Suppressor macrophage treated with lipopolysaccharide for 4 hours (primary cell): ENCODE measurements at regions not wholly inside any gene's neighbourhood (a gene's known extent, or its start where the extent isn't known, plus 50 kb on each side); places are given as distances from the start of the nearest gene placed in this dataset.

Experiments used
- DNase-seq: peaks from one replicate; pipeline ENCODE4 v3.0.0-alpha.2; 2020

DNA sequence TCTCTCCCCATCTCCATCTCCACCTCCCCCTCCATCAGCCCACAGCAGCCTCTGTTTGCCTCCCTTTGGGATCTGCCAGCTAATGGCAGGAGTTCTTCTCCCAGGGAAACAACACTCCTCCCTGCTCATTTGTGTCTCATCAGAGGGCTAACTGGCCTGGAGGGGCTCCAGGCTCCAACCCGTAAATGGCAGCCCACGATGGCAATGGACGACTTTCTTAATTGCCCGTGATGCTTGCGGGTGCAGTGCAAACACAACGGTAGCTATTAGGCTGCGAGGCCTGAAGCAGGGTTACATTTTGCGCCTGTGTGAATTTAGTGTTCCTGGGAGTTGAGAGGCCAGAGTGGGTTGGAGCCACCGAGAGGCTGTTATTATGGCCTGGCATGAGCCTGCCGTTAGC is 285.1 kb downstream of the TNS1 start:
- DNase-seq = no peak

DNA sequence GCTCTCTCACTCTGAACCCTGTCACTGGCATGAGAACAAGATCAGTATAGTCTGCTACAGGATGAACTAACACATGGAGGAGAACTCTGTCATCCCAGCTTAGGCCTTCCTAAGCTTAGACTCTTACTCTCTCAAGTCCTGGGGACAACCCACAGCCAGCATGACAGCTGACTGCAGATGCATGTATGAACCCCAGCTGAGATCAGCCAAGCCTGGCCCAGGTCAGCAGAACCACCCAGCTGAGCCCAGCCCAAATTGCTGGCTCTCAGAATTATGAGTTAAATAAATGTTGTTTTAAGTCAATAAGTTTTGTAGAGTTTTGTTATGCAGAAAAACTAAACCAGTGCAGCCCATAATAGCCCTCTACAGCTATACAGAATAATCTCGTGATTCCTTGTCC is 287.3 kb downstream of the TNS1 start:
- no peak for DNase-seq

- DNase-seq = peak; percentile 79
These were observed 288.5 kb downstream of the TNS1 start for GRCh38 chr2:217714287-217714751.

DNA sequence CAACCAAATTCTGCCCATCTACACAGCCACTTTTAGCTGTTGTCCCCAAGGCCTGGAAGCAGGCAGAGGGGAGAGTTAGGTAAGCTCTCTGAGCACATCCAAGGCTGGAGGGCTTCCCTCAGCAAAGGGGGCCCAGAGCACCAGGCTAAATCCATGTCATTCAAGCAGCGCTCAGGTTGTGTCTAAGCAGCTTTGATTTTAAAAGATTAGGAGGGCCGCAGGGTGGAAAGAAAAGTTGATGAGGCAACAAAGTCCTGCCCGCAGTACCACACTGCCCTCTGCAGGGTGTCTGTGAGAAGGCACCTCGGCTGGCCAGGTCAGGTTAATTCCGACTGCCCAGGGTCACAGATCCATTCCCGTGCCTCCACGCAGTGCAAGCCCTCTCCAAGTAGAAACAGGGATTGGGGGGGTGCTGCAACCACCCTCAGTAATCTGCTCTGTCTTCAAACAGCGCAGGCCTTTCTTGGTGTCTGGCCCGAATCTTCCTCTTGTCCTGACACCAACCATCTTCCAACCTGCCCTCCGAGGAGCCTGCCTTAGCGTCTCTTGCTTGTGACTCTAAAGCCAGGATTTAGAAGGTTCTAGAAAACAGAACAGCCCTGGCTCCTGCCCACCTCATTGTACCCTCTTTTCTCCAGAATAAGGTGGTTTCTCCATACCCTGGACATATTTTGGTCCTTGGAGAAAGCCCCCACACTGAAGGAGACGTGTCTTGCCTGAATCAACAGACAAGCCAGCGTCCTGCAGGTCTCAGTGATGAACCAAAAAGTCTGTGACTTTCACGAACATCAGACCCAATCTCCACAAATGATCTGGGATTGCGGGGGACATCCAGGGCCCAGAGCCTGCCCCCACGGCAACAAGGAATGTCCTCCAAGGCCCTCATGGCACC is 289.2 kb downstream of the TNS1 start:
- DNase-seq = peak; percentile 84

DNA sequence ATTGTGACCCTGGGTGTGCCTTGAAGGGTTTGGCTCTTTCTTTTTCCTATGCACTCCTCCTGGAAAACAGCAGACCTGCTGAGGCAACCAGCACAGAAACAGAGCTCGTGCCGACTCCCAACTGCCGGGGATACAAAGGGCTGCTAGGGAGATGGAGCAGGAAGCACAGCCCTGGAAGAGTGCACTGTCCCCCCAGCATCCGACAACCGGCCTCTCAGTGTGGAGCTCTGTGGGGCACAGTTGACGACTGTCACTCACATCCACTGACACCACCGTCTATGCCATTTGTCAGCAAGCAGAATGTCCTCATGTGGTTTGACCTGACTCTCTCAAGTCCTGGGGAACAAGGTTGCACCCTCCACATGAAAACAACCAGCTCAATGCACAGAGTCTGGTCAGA is 290.4 kb downstream of the TNS1 start:
- DNase-seq = no peak

GRCh38 chr2:217711188-217711587 is 291.6 kb downstream of the TNS1 start:
- no peak for DNase-seq

GRCh38 chr2:217710211-217710765 is 292.5 kb downstream of the TNS1 start:
- DNase-seq = peak; percentile 50

DNA sequence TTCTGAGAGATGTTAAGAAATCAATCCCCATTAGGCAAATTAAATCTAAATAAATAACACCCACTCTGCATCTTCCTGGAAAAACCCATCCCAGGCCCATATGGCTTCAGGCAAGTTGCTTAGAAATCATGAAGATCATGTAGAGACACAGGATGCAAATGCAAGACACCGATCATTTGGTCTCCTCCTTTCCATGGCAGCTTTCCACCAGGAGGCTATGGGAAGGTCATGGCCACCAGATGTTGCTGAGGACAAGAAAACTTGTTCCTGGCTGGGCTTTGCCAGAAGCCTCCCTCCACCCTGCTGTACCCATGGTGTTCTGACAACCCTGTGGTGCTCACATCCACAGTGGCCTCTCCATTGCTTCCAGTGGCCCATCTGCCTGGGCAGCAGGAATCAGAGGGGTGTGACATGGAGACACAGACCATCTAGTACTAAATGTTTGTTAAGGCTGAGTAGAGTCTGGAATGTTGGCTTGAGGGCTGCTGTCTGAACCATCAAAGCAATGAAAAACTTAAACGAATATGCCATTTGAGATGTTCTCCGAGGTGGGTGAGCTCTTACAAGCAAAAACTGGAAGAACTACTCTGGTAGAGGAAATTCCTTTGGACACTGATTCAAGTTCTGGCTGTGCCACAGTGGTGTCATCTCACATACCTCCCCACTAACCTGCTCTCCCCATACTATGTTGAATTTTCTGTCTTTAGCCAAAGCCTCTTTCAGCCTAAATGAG is 293.2 kb downstream of the TNS1 start:
- no peak for DNase-seq

DNA sequence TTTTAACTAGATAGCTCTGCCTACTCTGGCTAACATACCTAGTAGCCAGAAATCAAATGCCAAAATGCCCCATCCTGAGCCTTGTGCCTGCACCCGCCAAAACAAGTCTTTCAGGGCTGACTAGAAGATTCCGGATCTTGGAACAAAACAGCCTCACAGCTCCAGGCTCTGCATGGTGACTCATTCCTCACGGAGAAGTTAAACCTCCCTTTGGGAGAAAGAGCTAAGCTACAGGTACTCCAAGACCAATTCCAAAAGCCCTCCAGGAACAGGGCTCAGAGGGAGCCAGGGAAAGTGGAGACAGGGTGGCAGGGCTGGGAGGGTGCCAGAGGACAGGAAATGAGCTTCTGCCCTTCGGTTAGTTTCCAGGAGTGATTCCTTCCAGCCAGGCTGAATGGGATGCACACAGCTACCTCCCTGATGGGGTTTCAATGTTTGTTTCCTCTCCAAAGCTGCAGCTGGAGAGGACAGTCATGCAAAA is 295.6 kb downstream of the TNS1 start:
- no peak for DNase-seq

GRCh38 chr2:217706513-217706912 is 296.3 kb downstream of the TNS1 start:
- no peak for DNase-seq

DNA sequence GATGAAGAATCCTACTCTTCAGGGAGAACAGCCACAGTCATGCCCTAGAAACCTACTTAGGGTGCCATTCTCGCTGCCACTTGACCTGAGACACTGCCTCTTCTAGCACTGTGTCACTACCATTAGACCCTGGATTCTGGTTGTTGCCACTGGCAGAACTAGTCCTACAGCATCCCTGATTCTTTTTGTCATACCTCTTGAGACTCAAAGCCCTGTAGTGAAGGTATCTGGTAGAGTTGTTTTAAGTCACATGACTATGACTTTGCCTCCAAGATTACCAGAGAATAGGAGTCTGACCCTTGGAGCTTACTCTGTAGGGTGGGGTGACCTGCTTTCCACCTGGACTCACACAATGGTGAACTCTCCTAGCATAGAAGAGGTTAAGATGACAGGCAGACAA is 296.7 kb downstream of the TNS1 start:
- no peak for DNase-seq

GRCh38 chr2:217705461-217705860 is 297.3 kb downstream of the TNS1 start:
- DNase-seq = no peak

GRCh38 chr2:217703999-217704398 is 298.8 kb downstream of the TNS1 start:
- DNase-seq = no peak

GRCh38 chr2:217703102-217703501 is 299.7 kb downstream of the TNS1 start:
- no peak for DNase-seq

GRCh38 chr2:217701622-217702021 is 301.2 kb downstream of the TNS1 start:
- no peak for DNase-seq

GRCh38 chr2:217698691-217699090 is 304.1 kb downstream of the TNS1 start:
- DNase-seq = no peak

DNA sequence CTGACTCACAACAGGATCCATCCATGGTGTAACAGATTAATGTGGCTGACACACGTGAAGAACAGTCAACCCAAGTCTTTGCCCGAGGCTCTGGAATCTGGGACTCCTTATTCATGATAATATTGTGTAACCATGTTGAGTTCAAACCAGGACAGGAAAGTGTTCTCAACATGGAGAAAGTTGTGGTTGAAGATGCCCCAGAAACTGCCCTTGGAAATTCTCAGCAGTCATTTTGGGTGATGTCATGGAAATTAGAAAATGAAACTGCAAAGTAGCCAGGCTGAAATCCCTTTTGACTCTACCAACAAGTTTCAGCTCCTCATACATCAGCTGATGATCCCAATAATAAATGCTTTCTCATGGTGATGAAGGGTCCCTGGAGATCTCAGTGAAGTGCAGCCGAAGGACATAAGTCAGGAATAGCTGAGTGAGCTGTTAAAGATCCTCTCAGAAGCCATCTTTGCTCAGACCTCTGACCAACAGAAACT is 307.7 kb downstream of the TNS1 start:
- DNase-seq = peak; percentile 93

GRCh38 chr2:217694291-217694690 is 308.5 kb downstream of the TNS1 start:
- DNase-seq = no peak

DNA sequence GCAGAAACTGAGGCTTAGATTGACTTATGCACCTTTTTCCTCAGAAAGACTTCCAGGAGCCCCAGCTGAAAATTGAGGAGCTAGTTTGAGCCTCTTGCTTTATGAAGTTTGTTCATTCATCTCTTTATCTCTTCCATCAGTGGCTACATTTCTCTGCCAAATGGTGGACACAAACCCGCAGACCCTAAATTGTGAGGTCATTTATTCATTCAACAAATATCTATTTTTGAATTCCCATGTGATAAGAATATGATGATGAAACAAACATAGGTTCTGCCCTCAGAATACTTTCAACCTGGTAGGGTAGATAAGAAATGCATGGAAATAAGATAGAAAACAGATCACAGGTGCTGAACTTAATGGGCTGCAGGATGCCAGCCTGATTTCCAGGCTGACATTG is 309.4 kb downstream of the TNS1 start:
- DNase-seq = no peak

DNA sequence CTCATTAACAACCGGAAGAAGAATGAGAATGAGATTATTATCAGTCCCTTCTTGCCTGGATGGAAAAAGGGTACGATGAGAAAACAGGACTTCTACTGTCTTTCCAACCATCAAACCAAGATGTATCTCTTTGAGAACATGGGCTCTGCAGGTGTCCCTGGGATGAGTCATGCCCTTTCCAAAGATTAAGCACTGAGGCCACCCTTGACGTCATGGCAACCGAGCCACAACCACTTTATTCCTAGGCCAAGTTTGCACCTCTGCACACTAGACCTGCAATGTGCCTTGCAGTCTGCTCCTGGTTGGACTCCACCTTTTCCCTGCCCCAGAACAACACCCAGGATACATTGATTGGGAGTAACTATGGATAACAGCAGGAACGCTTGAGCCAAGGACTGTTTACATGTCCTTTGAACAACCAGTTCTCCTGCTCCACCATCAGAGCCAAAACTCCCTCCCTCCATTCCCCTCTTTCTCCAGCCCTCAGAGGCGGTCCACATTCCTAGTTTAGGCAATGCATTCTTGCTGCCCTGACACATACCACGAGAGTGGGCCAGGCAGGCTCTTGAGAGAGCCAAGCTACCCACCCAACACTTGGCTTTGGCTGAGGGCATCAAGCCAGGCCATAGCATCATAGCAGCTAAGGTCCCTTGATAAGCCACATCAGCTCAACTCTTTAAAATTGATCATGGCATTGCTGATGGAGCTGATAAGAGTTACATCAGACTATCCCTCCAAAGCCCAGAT is 310.7 kb downstream of the TNS1 start:
- DNase-seq = no peak

GRCh38 chr2:217691516-217691915 is 311.3 kb downstream of the TNS1 start:
- DNase-seq = no peak

DNA sequence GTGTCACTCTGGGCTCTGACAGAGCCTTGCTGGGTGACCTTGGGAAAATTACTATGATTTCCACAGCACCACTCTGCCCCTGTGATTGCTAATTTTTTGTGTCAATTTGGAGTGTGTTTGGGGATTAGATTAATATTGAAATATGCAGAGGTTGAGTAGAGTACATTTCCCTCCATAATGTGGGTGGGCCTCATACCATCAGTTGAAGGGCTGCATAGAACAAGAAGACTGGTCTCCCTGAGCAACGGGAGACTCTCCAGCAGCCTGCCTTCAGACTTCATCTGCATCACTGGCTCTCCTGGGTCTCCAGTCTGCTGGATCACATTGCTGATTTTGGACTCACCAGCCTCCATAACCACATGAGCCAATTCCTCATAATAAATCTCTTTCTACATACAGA is 313.7 kb downstream of the TNS1 start:
- no peak for DNase-seq

DNA sequence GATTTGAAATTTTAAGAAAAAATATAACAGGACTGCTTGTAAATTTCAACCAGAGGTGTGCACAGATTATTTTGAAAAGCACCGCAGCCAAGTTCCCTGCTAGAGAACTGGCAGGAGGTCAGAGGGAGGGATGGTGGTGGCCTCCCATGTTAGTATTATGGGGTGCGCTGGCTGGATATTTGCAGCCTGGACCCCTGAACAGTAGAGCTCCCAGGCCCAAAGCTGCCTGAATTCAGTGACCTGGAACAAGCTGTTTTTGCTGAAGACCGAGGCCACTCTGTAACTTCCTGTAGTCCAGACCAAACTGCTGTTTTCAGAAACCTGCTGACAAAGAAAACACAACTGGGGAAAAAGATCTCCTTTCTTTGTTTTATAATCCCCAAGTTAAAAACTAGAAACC is 314.3 kb downstream of the TNS1 start:
- DNase-seq = no peak
